HG02938 (cell line): ENCODE measurements at regions not wholly inside any gene's neighbourhood (a gene's known extent, or its start where the extent isn't known, plus 50 kb on each side); places are given as distances from the start of the nearest gene placed in this dataset.
A peak's percentile ranks its signal among the peaks of the same experiment; 100 is the strongest.

ENCODE experiments used
- ATAC-seq: cut with Tn5 transposase; IDR thresholded peaks from one replicate; pipeline ENCODE4 v1.9.1; 2021; ENCODE audit warnings: mild to moderate bottlenecking, moderate library complexity; ENCODE audit not compliant: unreplicated experiment

DNA sequence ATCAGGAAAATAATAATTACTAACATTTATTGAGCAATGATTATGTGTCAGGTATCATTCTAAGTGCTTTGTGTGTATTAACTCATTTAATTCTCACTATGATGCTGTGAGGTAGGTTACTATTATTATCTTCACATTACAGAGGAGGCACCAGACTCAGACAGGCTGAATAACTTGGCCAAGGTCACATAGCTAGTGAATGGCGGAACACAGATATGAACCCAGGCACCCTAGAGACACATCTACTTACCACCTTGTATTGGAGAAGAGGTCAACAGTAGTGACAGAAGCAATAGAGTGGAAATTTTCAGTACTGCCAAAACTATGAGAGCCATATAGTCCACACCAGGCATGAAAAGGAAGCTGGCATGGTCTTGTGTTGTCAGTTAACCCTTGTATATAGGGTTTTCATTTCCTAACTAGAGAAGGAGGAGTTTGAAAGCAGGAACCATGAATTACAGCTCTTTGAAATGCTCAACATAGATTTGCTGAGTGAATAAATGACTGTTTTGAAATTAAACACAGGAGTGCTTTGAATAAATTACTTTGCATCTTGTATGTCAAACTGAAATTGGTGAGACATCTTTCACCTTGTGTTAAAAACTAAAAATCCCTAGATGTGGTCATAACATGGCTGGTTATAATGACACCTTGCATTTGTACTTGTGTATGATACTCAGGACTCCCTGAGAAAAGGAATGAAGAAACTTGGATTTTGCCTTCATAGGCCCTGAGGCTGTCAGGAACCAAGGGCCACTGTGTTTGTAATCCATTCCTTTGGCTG, 71.8 kb downstream of the RTL9 start:
- no peak for ATAC-seq

- no peak for ATAC-seq
Observed at GRCh38 chrX:110432091-110432905, 73.7 kb downstream of the RTL9 start.

DNA sequence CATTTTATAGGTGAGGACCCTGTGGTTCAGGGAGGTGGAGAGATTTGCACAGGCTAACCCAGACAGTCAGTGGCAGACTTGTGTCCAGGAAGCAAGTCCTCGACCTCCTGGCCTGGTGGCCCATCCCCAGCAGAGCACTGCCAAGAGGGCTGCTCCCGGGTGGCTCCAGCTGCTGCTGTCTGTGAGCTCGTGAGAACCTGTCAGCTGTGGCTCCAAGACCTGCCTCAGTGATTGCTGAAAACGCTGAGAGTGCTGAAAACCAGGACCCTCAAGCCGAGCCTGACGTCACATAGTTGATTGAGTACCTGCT, 74.2 kb downstream of the RTL9 start:
- no peak for ATAC-seq

GRCh38 chrX:110435196-110435595, 76.5 kb downstream of the RTL9 start:
- no peak for ATAC-seq

GRCh38 chrX:110436523-110436922, 77.9 kb downstream of the RTL9 start:
- ATAC-seq: no peak

- no peak for ATAC-seq
Observed at GRCh38 chrX:110437686-110438085, 79.0 kb downstream of the RTL9 start.

DNA sequence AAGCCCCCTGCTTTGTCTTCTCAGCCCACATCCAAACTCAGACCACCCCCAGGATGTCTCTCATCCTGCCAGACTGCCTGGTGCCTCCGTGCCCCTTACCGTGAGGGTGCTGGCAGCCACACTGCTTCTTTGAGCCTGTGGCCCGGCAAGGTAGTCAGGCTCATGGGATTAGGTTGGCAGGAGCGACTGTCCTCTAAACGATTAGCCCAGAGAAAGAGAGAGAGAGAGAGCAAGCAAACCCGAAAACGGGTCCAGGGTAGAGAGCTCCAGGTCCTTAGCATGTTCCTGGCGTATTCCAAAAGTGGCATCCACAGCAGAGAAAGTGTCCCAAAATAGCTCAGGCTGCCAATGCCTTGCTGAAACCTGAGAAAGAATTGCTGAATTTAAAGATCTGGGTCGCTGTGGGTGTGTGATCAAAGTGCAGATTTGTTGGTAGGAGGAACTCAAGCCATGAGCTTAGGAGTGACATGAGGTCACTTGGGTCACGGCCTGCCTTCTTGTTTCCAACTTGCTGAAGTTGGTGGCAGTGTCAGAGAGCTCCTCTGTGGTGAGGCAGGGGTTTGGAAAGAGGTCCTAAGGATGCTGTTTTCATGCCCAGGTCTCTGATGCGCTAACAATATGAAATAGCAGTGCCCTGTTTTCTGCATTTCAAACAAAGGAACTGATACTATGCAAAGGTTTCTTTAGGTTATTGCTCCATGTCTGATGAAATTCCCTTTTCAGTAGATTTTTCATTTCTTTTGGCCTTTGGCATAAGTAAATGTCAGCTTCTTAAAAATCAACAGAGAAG, 81.6 kb downstream of the RTL9 start:
- ATAC-seq: no peak

- ATAC-seq: peak; percentile 80
Observed at GRCh38 chrX:110442635-110443034, 84.0 kb downstream of the RTL9 start.

GRCh38 chrX:110444996-110445395, 86.3 kb downstream of the RTL9 start:
- ATAC-seq: no peak

- ATAC-seq: no peak
Observed at GRCh38 chrX:110448459-110448858, 89.8 kb downstream of the RTL9 start.

DNA sequence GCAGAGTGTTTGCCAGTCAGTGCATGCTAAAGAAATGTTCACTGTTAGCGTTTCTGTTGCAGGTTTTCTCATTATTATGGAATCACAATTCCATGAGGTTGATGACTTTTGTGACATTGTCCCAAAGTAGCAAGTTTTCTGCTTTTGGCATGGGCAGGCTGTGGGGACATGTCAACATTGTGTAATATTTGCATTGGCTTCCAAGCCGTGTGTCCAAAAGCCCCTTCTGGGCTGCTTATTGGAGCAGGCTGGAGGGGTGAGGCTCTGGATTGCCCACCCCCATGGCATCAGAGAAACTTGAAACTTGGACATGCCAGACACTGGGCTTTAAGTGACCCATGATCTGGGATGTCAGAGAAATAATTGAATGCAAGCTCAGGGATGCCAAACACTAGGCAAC, 90.7 kb downstream of the RTL9 start:
- ATAC-seq: no peak

GRCh38 chrX:110450050-110450449, 91.4 kb downstream of the RTL9 start:
- peak; percentile 87 for ATAC-seq

- ATAC-seq: no peak
Observed at GRCh38 chrX:110454336-110454735, 95.7 kb downstream of the RTL9 start.

DNA sequence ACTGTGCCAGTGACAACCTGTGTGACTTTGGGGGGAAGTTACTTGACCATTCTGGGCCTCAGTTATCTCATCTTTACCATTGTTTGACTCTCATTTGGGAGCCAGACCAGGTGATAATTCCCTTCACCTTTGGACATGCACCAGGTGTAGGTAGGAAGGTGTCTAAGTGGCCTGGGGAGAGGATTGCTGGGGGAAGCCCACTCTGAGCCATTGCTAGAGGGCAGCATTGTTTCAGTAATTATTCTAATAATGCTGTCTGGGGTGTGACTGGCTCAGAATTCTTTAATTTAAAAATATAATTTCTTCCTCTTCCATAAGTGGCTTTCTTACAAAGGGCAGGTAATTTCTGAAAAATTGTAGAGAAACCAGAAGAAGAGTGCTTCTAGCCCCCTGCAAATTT, 104.3 kb downstream of the RTL9 start:
- ATAC-seq: no peak

DNA sequence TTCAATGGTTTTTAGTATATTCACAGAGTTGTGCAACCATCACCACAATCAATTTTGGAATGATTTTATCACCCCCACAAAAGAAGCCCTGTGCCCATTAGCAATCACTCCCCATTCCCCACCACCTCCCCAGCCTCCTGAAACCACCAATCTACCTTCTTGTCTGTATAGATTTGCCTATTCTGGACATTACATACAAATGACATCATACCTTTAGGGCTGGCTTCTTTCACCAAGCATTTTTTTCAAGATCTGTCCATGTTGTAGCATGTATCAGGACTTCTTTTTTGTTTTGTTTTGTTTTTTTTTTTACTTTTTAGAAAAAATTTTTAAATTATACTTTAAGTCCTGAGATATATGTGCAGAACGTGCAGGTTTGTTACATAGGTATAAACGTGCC, 108.1 kb downstream of the RTL9 start:
- no peak for ATAC-seq

- ATAC-seq: no peak
Observed at GRCh38 chrX:110472265-110472664, 113.6 kb downstream of the RTL9 start.

- ATAC-seq: no peak
Observed at GRCh38 chrX:110477593-110478228, 119.1 kb downstream of the RTL9 start.

GRCh38 chrX:110491846-110492620, 133.4 kb downstream of the RTL9 start:
- ATAC-seq: no peak

GRCh38 chrX:110504947-110505346, 146.3 kb downstream of the RTL9 start:
- no peak for ATAC-seq

GRCh38 chrX:110509755-110510532, 151.3 kb downstream of the RTL9 start:
- no peak for ATAC-seq
